Right cardiac atrium (tissue), 5 donors: ENCODE measurements at regions not wholly inside any gene's neighbourhood (a gene's known extent, or its start where the extent isn't known, plus 50 kb on each side); places are given as distances from the start of the nearest gene placed in this dataset.

Experiments
- ATAC-seq, 2 donors: fragments of 200-7000 bp; cut with Tn5 transposase; one replicate each; pipeline versions ENCODE4 v1.8.0 to v1.9.1; 2020; ENCODE audit warnings: moderate library complexity in 2 of 2, mild to moderate bottlenecking in 1 of 2
- DNase-seq, 3 donors: peaks; one replicate each; pipeline ENCODE4 v3.0.0-alpha.2; 2020
- H3K27ac ChIP-seq: one replicate; pipeline ENCODE4 v1.5.1; 2013; ENCODE audit warnings: mild to moderate bottlenecking, low read length, control low read depth, moderate library complexity
- H3K27me3 ChIP-seq: one replicate; pipeline ENCODE4 v1.6.1; 2013; ENCODE audit not compliant: control insufficient read depth, insufficient read depth
- H3K4me1 ChIP-seq: one replicate; pipeline ENCODE4 v1.6.1; 2013; ENCODE audit warnings: low read length; ENCODE audit not compliant: control insufficient read depth, insufficient read depth
- H3K4me3 ChIP-seq: one replicate; pipeline ENCODE4 v1.5.1; 2013; ENCODE audit warnings: low read length, control low read depth
- H3K9me3 ChIP-seq: one replicate; pipeline ENCODE4 v1.6.1; 2013; ENCODE audit warnings: low read length; ENCODE audit not compliant: control insufficient read depth
- WGBS: extraction: QIAGEN DNeasy Blood & Tissue Kit; methylation state at CpG from one replicate; pipeline ENCODE4 v1.1.7; 2013; 5-methylcytosine and 5-hydroxymethylcytosine counted together
- intact Hi-C, 4 donors: fragments of 100-400 bp; cut with DNase I; formaldehyde crosslinking; loops; one replicate each; pipeline versions ENCODE4 v1.11.0 to v1.14.0; 2022 to 2023
- donor health status: healthy with polysubstance abuse.
- donor health status: DM: no; HTN: yes; CAD: no.
- donor health status: DM: no; HTN: no; CAD: no.
- donor health status: DM: no; HTN: yes; CAD: no; lungs with severe emphysema.
- donor health status: DM: yes; HTN: yes; CAD: no.

- WGBS, result 88% methylated on average over 8 of the region's 8 CpGs
- Histone ChIP-seq H3K27me3 (no peaks in the 10 kb centered on the region), H3K27ac (no peak overlapping the region), H3K4me1 (peaks cover 7% of the 10 kb centered on the region), H3K9me3 (no peaks in the 10 kb centered on the region), H3K4me3 (no peak overlapping the region)
- intact Hi-C loops, result loop anchor here in 1 of 4 donors (10.0 kb wide), 2 partner anchors 63 to 127 kb away; no protein-coding TSS in a partner anchor
- ATAC-seq (no peak), DNase-seq (no peak)
These were observed 350.9 kb upstream of the TNRC6C start for GRCh38 chr17:77607606-77608005.

DNA sequence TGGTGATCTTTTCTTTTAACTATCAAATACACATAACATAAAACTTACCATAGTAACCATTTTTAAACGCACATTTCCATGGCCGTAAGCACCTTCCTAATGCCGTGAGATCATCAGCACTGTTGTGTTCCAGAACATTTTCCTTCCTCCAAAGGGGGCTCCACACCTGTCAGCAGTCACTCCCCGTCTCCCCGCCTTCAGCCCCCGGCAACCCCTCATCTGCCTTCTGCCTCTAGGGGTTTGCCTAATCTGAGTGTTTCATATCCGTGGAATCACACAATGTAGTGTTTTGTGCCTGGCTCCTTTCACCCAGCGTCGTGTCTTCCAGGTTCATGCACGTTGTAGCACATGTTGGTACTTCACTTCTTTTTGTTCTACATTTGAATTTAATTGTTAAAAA, 350.1 kb upstream of the TNRC6C start:
- Histone ChIP-seq H3K9me3 (no peaks in the 10 kb centered on the region), H3K27ac (no peak overlapping the region), H3K4me1 (peaks cover 2% of the 10 kb centered on the region), H3K4me3 (no peak overlapping the region), H3K27me3 (no peaks in the 10 kb centered on the region)
- WGBS, result 86% methylated on average over 10 of the region's 10 CpGs
- ATAC-seq, result no peak
- intact Hi-C loops, result loop anchor here in 1 of 4 donors (10.0 kb wide), 2 partner anchors 64 to 126 kb away; no protein-coding TSS in a partner anchor
- no peak for DNase-seq

- H3K27me3 ChIP-seq, result no peaks in the 10 kb centered on the region
- no peaks in the 10 kb centered on the region for H3K4me1 ChIP-seq
- intact Hi-C loops, result loop anchor here in 1 of 4 donors (10.0 kb wide), 2 partner anchors 65 to 125 kb away; no protein-coding TSS in a partner anchor
- H3K27ac ChIP-seq, result no peak overlapping the region
- H3K9me3 ChIP-seq, result no peaks in the 10 kb centered on the region
- H3K4me3 ChIP-seq, result no peak overlapping the region
- no peak for DNase-seq
- no peak for ATAC-seq
- WGBS, result 74% methylated on average over 26 of the region's 26 CpGs
These were observed 348.7 kb upstream of the TNRC6C start for GRCh38 chr17:77609553-77610517.

DNA sequence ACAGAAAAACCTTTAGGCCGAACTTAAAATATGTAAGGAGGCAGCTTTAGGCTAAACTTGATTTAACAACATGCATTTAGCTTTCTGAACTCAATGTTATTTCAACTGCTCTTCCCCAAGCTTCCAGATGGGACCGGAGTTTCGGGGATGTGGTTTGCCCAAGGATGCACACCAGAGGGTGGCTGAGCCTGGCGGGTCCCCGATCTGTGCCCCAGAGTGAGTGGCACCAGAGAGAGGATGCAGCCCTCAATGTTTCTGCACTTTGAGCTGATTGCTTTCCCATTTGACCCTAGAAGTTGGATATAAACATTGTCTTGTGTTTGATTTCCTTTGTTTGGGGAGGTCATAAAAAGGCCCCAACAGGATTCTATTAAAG, 348.0 kb upstream of the TNRC6C start:
- DNase-seq, result no peak
- 67% methylated on average over 5 of the region's 5 CpGs for WGBS
- no peak overlapping the region for H3K4me3 ChIP-seq
- no peaks in the 10 kb centered on the region for H3K9me3 ChIP-seq
- no peak for ATAC-seq
- intact Hi-C loops, result no loop called here
- no peaks in the 10 kb centered on the region for H3K4me1 ChIP-seq
- H3K27ac ChIP-seq, result no peak overlapping the region
- H3K27me3 ChIP-seq, result no peaks in the 10 kb centered on the region

- 62% methylated on average over 9 of the region's 9 CpGs for WGBS
- no peaks in the 10 kb centered on the region for H3K27me3 ChIP-seq
- no peaks in the 10 kb centered on the region for H3K9me3 ChIP-seq
- no peak overlapping the region for H3K4me3 ChIP-seq
- DNase-seq (no peak), ATAC-seq (peak in 1 of 2 donors; percentile 36)
- no peaks in the 10 kb centered on the region for H3K4me1 ChIP-seq
- intact Hi-C loops, result no loop called here
- H3K27ac ChIP-seq, result no peak overlapping the region
These were observed 347.5 kb upstream of the TNRC6C start for GRCh38 chr17:77610972-77611521.

- WGBS, result 85% methylated on average over 16 of the region's 16 CpGs
- H3K4me3 ChIP-seq, result no peak overlapping the region
- intact Hi-C loops, result no loop called here
- H3K27ac ChIP-seq, result no peak overlapping the region
- no peaks in the 10 kb centered on the region for H3K9me3 ChIP-seq
- H3K4me1 ChIP-seq, result peaks cover 1% of the 10 kb centered on the region
- no peaks in the 10 kb centered on the region for H3K27me3 ChIP-seq
- no peak for ATAC-seq
- no peak for DNase-seq
These were observed 346.6 kb upstream of the TNRC6C start for GRCh38 chr17:77611791-77612502.

- Histone ChIP-seq H3K4me3 (no peak overlapping the region), H3K27me3 (no peaks in the 10 kb centered on the region), H3K9me3 (no peaks in the 10 kb centered on the region), H3K27ac (no peak overlapping the region), H3K4me1 (peaks cover 1% of the 10 kb centered on the region)
- WGBS, result 64% methylated on average over 7 of the region's 7 CpGs
- intact Hi-C loops, result no loop called here
- ATAC-seq, result no peak
- no peak for DNase-seq
These were observed 345.3 kb upstream of the TNRC6C start for GRCh38 chr17:77613218-77613617.

- no peak overlapping the region for H3K4me3 ChIP-seq
- no peak overlapping the region for H3K27ac ChIP-seq
- H3K27me3 ChIP-seq, result no peaks in the 10 kb centered on the region
- no peaks in the 10 kb centered on the region for H3K9me3 ChIP-seq
- ATAC-seq (no peak), DNase-seq (no peak)
- H3K4me1 ChIP-seq, result peaks cover 1% of the 10 kb centered on the region
- WGBS, result 85% methylated on average over 8 of the region's 8 CpGs
- intact Hi-C loops, result no loop called here
These were observed 344.9 kb upstream of the TNRC6C start for GRCh38 chr17:77613627-77614026.

DNA sequence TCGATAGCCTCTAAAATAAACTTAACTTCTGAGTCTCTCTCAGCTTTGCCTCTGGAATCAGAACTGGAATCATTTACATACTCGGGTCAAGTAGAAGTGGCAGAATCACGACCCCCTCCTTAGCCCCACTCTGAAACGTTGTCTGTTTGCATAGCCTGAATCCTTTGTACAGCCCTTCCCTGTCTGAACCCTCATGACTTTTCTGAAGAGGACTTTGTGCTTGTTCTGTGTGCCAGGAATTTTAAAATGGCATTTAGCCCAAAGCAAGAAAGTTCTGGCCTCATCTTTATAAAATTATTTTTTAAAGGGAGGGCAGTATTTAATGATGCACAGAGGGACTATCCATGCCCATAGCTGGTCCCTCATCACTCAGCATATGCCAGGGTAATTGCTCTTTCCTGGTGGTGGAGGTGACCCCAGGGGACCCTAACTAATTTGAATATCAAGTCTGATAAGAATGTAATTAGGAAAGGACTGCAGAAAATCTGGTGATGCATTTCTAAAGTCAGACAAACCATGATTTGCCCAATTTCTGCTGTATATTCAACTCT, 342.7 kb upstream of the TNRC6C start:
- WGBS, result 22% methylated on average over 4 of the region's 4 CpGs
- no peak for DNase-seq
- Histone ChIP-seq H3K27me3 (no peaks in the 10 kb centered on the region), H3K9me3 (no peaks in the 10 kb centered on the region), H3K4me3 (no peak overlapping the region), H3K4me1 (peaks cover 1% of the 10 kb centered on the region), H3K27ac (no peak overlapping the region)
- intact Hi-C loops, result no loop called here
- ATAC-seq, result peak in 1 of 2 donors; percentile 36

- no peak for DNase-seq
- Histone ChIP-seq H3K9me3 (no peaks in the 10 kb centered on the region), H3K27me3 (no peaks in the 10 kb centered on the region), H3K4me3 (no peak overlapping the region), H3K4me1 (peaks cover 1% of the 10 kb centered on the region), H3K27ac (no peak overlapping the region)
- WGBS, result 39% methylated on average over 3 of the region's 3 CpGs
- intact Hi-C loops, result no loop called here
- no peak for ATAC-seq
These were observed 342.2 kb upstream of the TNRC6C start for GRCh38 chr17:77616254-77616731.
